ENCODE measurements at regions not wholly inside any gene's neighbourhood (a gene's known extent, or its start where the extent isn't known, plus 50 kb on each side); places are given as distances from the start of the nearest gene placed in this dataset.

GRCh38 chr9:109602987-109603386 is 104.9 kb upstream of the PTPN3 start:
- no peak for DNase-seq (ENCODE audit: low read depth in 1 of 2, low spot score in 1 of 2)
- in situ Hi-C loops (cut with HindIII; ENCODE audit: low pct_unique_long_range_greater_than_20kb, low sequenced_read_pairs) = no loop called here
- no peak for TF ChIP-seq JUND (IDR thresholded peaks at IDR 0.05; ENCODE audit: low read depth)

GRCh38 chr9:109604131-109604530 is 106.0 kb upstream of the PTPN3 start:
- DNase-seq (ENCODE audit: low read depth in 1 of 2, low spot score in 1 of 2) = no peak
- in situ Hi-C loops (cut with HindIII; ENCODE audit: low pct_unique_long_range_greater_than_20kb, low sequenced_read_pairs) = no loop called here
- no peak for TF ChIP-seq JUND (IDR thresholded peaks at IDR 0.05; ENCODE audit: low read depth)

- in situ Hi-C loops (cut with HindIII; ENCODE audit: low pct_unique_long_range_greater_than_20kb, low sequenced_read_pairs) = no loop called here
- no peak for TF ChIP-seq JUND (IDR thresholded peaks at IDR 0.05; ENCODE audit: low read depth)
- DNase-seq (ENCODE audit: low read depth in 1 of 2, low spot score in 1 of 2) = no peak
These were observed 106.7 kb upstream of the PTPN3 start for GRCh38 chr9:109604781-109605180.

- in situ Hi-C loops (cut with HindIII; ENCODE audit: low pct_unique_long_range_greater_than_20kb, low sequenced_read_pairs) = no loop called here
These were observed 111.0 kb upstream of the PTPN3 start for GRCh38 chr9:109609060-109609459.

GRCh38 chr9:109616571-109617120 is 118.5 kb upstream of the PTPN3 start:
- DNase-seq (ENCODE audit: low read depth in 1 of 2, low spot score in 1 of 2) = no peak
- in situ Hi-C loops (cut with HindIII; ENCODE audit: low pct_unique_long_range_greater_than_20kb, low sequenced_read_pairs) = no loop called here

More at GRCh38 chr9:109609060-109609459, 111.0 kb upstream of the PTPN3 start:
- no peak for DNase-seq (ENCODE audit: low read depth in 1 of 2, low spot score in 1 of 2)
- TF ChIP-seq JUND (IDR thresholded peaks at IDR 0.05; ENCODE audit: low read depth) = no peak

GRCh38 chr9:109619310-109619709 is 121.2 kb upstream of the PTPN3 start:
- in situ Hi-C loops (cut with HindIII; ENCODE audit: low pct_unique_long_range_greater_than_20kb, low sequenced_read_pairs) = no loop called here
- TF ChIP-seq JUND (IDR thresholded peaks at IDR 0.05; ENCODE audit: low read depth) = no peak
- DNase-seq (ENCODE audit: low read depth in 1 of 2, low spot score in 1 of 2) = no peak

More at GRCh38 chr9:109616571-109617120, 118.5 kb upstream of the PTPN3 start:
- no peak for TF ChIP-seq JUND (IDR thresholded peaks at IDR 0.05; ENCODE audit: low read depth)

- TF ChIP-seq JUND (IDR thresholded peaks at IDR 0.05; ENCODE audit: low read depth) = no peak
- DNase-seq (ENCODE audit: low read depth in 1 of 2, low spot score in 1 of 2) = no peak
- in situ Hi-C loops (cut with HindIII; ENCODE audit: low pct_unique_long_range_greater_than_20kb, low sequenced_read_pairs) = no loop called here
These were observed 126.0 kb upstream of the PTPN3 start for GRCh38 chr9:109624143-109624542.

- in situ Hi-C loops (cut with HindIII; ENCODE audit: low pct_unique_long_range_greater_than_20kb, low sequenced_read_pairs) = no loop called here
These were observed 126.8 kb upstream of the PTPN3 start for GRCh38 chr9:109624896-109625295.

GRCh38 chr9:109627042-109627441 is 128.9 kb upstream of the PTPN3 start:
- in situ Hi-C loops (cut with HindIII; ENCODE audit: low pct_unique_long_range_greater_than_20kb, low sequenced_read_pairs) = no loop called here
- TF ChIP-seq JUND (IDR thresholded peaks at IDR 0.05; ENCODE audit: low read depth) = no peak
- peak in 1 of 2 experiments; percentile 44 for DNase-seq (ENCODE audit: low read depth in 1 of 2, low spot score in 1 of 2)

More at GRCh38 chr9:109624896-109625295, 126.8 kb upstream of the PTPN3 start:
- no peak for TF ChIP-seq JUND (IDR thresholded peaks at IDR 0.05; ENCODE audit: low read depth)
- no peak for DNase-seq (ENCODE audit: low read depth in 1 of 2, low spot score in 1 of 2)

GRCh38 chr9:109629615-109630014 is 131.5 kb upstream of the PTPN3 start:
- no peak for TF ChIP-seq JUND (IDR thresholded peaks at IDR 0.05; ENCODE audit: low read depth)
- DNase-seq (ENCODE audit: low read depth in 1 of 2, low spot score in 1 of 2) = no peak
- in situ Hi-C loops (cut with HindIII; ENCODE audit: low pct_unique_long_range_greater_than_20kb, low sequenced_read_pairs) = no loop called here

- in situ Hi-C loops (cut with HindIII; ENCODE audit: low pct_unique_long_range_greater_than_20kb, low sequenced_read_pairs) = no loop called here
- DNase-seq (ENCODE audit: low read depth in 1 of 2, low spot score in 1 of 2) = no peak
- TF ChIP-seq JUND (IDR thresholded peaks at IDR 0.05; ENCODE audit: low read depth) = no peak
These were observed 134.7 kb upstream of the PTPN3 start for GRCh38 chr9:109632817-109633216.

- in situ Hi-C loops (cut with HindIII; ENCODE audit: low pct_unique_long_range_greater_than_20kb, low sequenced_read_pairs) = no loop called here
- TF ChIP-seq JUND (IDR thresholded peaks at IDR 0.05; ENCODE audit: low read depth) = no peak
- peak; percentile 70 for DNase-seq (ENCODE audit: low read depth in 1 of 2, low spot score in 1 of 2)
These were observed 140.1 kb upstream of the PALM2AKAP2 start for GRCh38 chr9:109639674-109640579.
